ENCODE measurements at regions not wholly inside any gene's neighbourhood (a gene's known extent, or its start where the extent isn't known, plus 50 kb on each side); places are given as distances from the start of the nearest gene placed in this dataset.
"Not testable (repeated sequence)": the region's sequence is repeated elsewhere in the genome, so short reads cannot be mapped to it uniquely, and the experiment has no call there.

DNA sequence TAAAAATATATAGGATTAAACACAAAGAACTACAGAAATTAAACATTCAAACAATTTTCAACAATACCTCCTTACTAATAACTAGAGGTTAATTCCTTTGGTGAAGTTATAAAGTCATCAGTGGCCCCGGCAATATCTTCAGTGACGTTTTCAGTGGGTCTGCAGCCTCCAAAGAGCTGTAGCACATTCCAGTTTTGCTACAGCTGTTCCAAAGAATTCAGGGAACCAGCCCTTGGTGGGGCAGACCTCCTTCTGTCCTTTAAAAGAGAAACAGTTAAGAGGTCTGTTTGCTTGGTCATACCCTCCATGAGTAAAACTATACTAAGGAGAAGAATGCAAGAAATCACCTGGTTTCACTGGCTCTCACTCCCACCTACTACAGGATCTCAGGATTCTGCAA, 99.2 kb upstream of the ZDHHC17 start:
- DNase-seq (ENCODE audit: low read depth): no peak

GRCh38 chr12:76666290-76666835, 97.6 kb upstream of the ZDHHC17 start:
- no peak for DNase-seq (ENCODE audit: low read depth)

DNA sequence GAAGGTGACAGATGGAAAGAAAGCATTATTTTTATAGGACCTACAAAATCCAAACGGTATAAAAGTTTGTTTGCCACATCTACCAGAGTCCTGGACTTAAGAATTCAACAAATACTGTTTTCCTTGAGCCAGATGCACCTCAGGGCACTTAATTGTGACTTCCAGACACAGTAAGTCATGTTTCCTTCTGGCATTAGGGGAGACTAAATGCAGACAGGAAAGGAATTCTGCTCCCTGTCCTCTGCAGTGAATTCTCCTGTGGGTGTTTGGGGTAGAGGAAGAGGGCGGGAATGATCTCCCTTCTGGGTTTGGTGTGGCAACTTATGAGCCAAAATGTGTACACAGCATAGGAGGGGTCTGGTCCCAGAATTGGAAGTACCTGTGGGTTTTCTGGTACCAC, 93.9 kb upstream of the ZDHHC17 start:
- no peak for DNase-seq (ENCODE audit: low read depth)

GRCh38 chr12:76670776-76671175, 93.1 kb upstream of the ZDHHC17 start:
- DNase-seq (ENCODE audit: low read depth): peak; percentile 31

GRCh38 chr12:76674669-76675315, 89.1 kb upstream of the ZDHHC17 start:
- no peak for DNase-seq (ENCODE audit: low read depth)

DNA sequence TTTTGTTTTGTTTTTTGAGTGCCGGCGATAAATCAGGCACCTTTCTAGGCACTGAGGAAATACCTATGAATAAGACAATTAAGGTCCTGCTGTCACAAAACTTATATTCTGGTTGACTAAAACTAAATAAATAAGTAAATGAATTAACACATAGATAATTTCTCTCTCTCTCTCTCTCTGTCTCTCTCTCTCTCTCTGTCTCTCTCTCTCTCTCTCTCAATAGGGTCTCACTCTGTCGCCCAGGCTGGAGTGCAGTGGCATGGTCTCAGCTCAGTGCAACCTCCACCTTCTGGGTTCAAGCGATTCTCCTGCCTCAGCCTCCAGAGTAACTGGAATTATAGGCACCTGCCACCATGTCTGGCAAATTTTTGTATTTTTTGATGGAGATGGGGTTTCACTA, 87.7 kb upstream of the ZDHHC17 start:
- not testable (repeated sequence) for DNase-seq (ENCODE audit: low read depth)

GRCh38 chr12:76678992-76679391, 84.9 kb upstream of the ZDHHC17 start:
- DNase-seq (ENCODE audit: low read depth): no peak

DNA sequence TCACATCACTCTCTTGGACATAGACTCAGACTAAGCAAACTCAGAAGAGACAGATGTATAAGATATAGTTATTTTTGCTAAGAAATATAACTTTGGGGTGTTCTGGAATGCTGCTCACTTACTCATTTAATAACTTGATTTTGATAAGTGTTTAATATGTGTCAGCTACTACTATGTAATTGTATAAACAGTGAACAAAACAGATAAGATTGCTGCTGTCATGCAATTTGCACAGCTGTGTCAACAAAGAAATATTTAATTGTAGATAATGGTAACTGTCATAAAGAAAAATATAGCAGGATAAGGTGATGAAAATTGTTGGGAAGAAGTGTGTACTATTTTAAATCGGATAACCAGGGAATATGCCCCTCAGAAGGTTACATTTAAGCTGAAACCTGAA, 84.1 kb upstream of the ZDHHC17 start:
- DNase-seq (ENCODE audit: low read depth): no peak

GRCh38 chr12:76680940-76681339, 83.0 kb upstream of the ZDHHC17 start:
- DNase-seq (ENCODE audit: low read depth): peak; percentile 42

- no peak for DNase-seq (ENCODE audit: low read depth)
These were observed 78.7 kb upstream of the ZDHHC17 start for GRCh38 chr12:76685246-76685678.

- DNase-seq (ENCODE audit: low read depth): no peak
These were observed 75.9 kb upstream of the ZDHHC17 start for GRCh38 chr12:76687981-76688380.

- no peak for DNase-seq (ENCODE audit: low read depth)
These were observed 75.3 kb upstream of the ZDHHC17 start for GRCh38 chr12:76688631-76689030.

GRCh38 chr12:76690921-76691700, 72.8 kb upstream of the ZDHHC17 start:
- no peak for DNase-seq (ENCODE audit: low read depth)

DNA sequence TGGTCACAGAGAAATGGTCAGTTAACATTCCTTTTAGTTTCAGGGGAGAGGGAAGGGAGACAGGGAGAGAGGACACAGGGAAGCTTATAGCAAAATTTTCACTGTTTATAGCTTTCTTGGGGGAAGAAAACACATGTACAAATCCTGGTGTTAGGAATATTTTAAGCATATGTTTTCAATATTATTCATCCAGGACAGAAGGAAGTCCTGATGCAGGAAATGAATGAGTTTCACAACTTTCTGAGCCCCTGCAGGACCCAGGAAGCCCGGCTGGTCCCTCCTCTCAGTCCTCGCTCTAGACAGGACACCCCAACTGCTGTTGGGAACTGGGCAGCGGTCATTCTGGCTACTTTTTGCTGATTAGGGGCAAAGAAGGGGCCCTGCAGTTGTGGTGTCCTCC, 71.1 kb upstream of the ZDHHC17 start:
- DNase-seq (ENCODE audit: low read depth): no peak

- no peak for DNase-seq (ENCODE audit: low read depth)
These were observed 69.5 kb upstream of the ZDHHC17 start for GRCh38 chr12:76694369-76694768.

DNA sequence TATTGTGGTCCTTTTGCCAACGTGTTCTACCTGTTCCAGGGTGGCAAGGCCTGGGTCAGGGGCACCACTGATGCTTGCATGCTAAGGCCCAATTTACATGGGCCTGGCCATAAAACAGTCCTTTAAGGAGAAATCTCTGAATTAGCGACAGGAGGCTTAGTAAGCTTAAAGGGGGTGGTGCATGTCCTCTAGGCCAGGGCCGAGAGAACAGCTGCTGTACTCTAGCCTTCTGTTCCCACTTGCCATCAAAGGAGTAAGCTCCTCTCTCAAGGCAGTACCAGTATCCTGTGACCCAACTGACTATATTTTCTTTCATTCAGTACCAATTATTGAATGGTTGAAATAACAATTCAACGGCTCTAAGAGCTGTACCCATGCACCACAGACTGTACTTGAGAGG, 67.7 kb upstream of the ZDHHC17 start:
- no peak for DNase-seq (ENCODE audit: low read depth)

GRCh38 chr12:76697849-76698248, 66.1 kb upstream of the ZDHHC17 start:
- DNase-seq (ENCODE audit: low read depth): no peak

DNA sequence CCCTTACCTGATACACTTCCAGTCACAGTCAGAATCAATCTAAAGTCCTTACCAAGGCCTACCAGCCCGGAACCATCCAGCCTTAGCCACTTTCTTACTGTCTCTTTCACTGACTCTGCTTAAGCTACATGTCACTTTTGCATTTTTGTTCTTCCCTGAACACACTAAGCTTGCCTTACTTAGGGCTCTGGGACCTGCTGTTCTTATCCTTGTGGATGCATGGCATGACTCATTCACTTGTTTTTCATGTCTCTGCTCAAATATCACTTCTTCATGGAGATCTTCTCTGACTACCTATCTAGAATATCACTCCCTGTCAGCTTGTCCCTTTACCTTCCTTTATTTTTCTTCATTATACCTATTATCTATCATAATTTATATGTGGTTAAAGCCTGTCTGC, 65.6 kb upstream of the ZDHHC17 start:
- no peak for DNase-seq (ENCODE audit: low read depth)

DNA sequence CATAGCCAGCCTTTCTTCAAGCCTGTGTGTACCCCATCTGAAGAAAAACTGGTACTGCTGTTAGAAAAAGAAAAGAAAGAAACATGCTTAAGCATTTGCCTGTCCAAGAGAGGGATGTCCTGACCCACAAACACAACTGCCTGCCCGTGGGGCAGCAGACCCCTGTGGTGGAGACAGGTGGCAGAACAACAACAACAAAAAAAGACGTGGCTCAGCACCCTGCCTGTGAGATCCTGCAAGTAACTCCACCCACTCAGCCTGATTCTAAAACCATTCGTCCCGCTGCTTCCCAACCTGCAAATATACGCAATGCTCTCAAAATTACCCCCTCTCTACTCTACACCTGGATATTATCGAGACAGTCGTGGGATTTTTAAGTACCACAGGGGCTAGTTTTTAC, 64.9 kb upstream of the ZDHHC17 start:
- DNase-seq (ENCODE audit: low read depth): no peak

- DNase-seq (ENCODE audit: low read depth): no peak
These were observed 62.2 kb upstream of the ZDHHC17 start for GRCh38 chr12:76701690-76702089.

GRCh38 chr12:76702946-76703345, 61.0 kb upstream of the ZDHHC17 start:
- DNase-seq (ENCODE audit: low read depth): no peak

DNA sequence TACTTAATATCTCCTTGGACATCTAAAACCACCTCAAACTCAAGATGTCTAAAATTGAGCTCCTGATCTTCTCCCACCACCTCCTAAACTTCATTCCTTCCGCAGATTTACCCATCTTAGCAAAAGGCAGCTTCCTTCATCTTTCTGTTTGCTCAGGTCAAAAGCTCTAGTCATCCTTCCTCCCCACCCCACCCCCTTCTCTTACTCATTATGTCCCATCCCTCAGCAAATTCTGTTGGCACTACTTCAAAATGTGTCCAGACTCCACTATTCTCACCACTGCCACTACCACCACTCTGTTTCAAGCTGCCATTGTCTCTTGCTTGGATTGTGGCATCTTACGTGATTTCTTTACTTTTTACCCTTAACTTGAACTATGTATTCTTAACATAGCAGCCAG, 59.2 kb upstream of the ZDHHC17 start:
- DNase-seq (ENCODE audit: low read depth): no peak

GRCh38 chr12:76706101-76706500, 57.8 kb upstream of the ZDHHC17 start:
- no peak for DNase-seq (ENCODE audit: low read depth)

DNA sequence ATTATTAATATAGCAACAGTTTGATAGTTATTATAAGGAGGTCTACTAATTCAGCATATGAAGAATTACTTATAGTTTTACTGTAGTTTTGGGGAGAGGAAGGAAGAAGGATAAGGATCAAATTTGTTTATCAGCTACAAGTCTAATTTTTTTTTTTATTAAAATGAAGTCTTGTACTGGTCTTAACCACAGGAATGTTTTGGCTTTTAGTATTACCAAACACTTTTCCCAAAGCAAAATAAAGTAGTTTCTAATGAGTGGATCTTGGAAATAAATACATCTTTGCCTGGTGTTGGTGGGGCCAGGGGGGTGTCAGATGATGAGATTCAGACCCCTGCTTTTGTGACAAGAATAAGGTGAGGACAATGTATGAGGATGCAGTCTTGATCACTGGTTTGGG, 57.2 kb upstream of the ZDHHC17 start:
- no peak for DNase-seq (ENCODE audit: low read depth)

Data from HS-27A (cell line).